ENCODE measurements at regions not wholly inside any gene's neighbourhood (a gene's known extent, or its start where the extent isn't known, plus 50 kb on each side); places are given as distances from the start of the nearest gene placed in this dataset.

- Histone ChIP-seq H3K9me3 (no peaks in the 10 kb centered on the region), H3K4me1 (no peaks in the 10 kb centered on the region), H3K36me3 (ENCODE audit: control insufficient read depth, insufficient read depth, low read length) (no peaks in the 10 kb centered on the region), H3K4me3 (ENCODE audit: low read depth, low read length) (no peak overlapping the region), H3K27me3 (replicated peaks; ENCODE audit: control insufficient read depth, insufficient read depth, low read length) (no peaks in the 10 kb centered on the region)
- H3K36me3 Mint-ChIP-seq (ENCODE audit: insufficient read depth, unreplicated experiment): no peaks in the 10 kb centered on the region
- peaks cover 2% of the 10 kb centered on the region for H3K4me1 Mint-ChIP-seq (ENCODE audit: low read depth, unreplicated experiment)
- no peak overlapping the region for H3K27ac Mint-ChIP-seq (ENCODE audit: unreplicated experiment)
- intact Hi-C loops (cut with micrococcal nuclease; ENCODE audit: unreplicated experiment): no loop called here
- no peaks in the 10 kb centered on the region for H3K27me3 Mint-ChIP-seq (ENCODE audit: insufficient read depth, unreplicated experiment)
- H3K9me3 Mint-ChIP-seq (ENCODE audit: unreplicated experiment): no peaks in the 10 kb centered on the region
- no peak for DNase-seq
- CTCF ChIA-PET: no interaction called here
- POLR2A ChIA-PET: no interaction called here
- H3K4me3 Mint-ChIP-seq (ENCODE audit: unreplicated experiment): no peak overlapping the region
- no TSS peak for BruUV-seq (replicated peaks)
- TF ChIP-seq CTCF (IDR thresholded peaks at IDR 0.05; ENCODE audit: insufficient read depth in 1 of 2, low read depth in 1 of 2, low read length in 1 of 2, severe bottlenecking in 1 of 2, unreplicated experiment in 1 of 2): no peak
Observed at GRCh38 chr3:5036858-5037257, 57.6 kb downstream of the BHLHE40 start.

GRCh38 chr3:5039585-5039984 is 60.3 kb downstream of the BHLHE40 start:
- intact Hi-C loops (cut with micrococcal nuclease; ENCODE audit: unreplicated experiment): no loop called here
- no peaks in the 10 kb centered on the region for H3K9me3 Mint-ChIP-seq (ENCODE audit: unreplicated experiment)
- no peaks in the 10 kb centered on the region for H3K4me1 Mint-ChIP-seq (ENCODE audit: low read depth, unreplicated experiment)
- Histone ChIP-seq H3K4me1 (no peaks in the 10 kb centered on the region), H3K4me3 (ENCODE audit: low read depth, low read length) (no peak overlapping the region), H3K27me3 (replicated peaks; ENCODE audit: control insufficient read depth, insufficient read depth, low read length) (no peaks in the 10 kb centered on the region), H3K9me3 (no peaks in the 10 kb centered on the region), H3K36me3 (ENCODE audit: control insufficient read depth, insufficient read depth, low read length) (no peaks in the 10 kb centered on the region)
- TF ChIP-seq CTCF (IDR thresholded peaks at IDR 0.05; ENCODE audit: insufficient read depth in 1 of 2, low read depth in 1 of 2, low read length in 1 of 2, severe bottlenecking in 1 of 2, unreplicated experiment in 1 of 2): no peak
- no peak for DNase-seq
- POLR2A ChIA-PET: interaction anchor here (0.6 kb wide), 1 partner anchor 305 kb away, joined by 3 read pairs; no protein-coding TSS in a partner anchor
- H3K27ac Mint-ChIP-seq (ENCODE audit: unreplicated experiment): no peak overlapping the region
- no TSS peak for BruUV-seq (replicated peaks)
- H3K36me3 Mint-ChIP-seq (ENCODE audit: insufficient read depth, unreplicated experiment): no peaks in the 10 kb centered on the region
- no peaks in the 10 kb centered on the region for H3K27me3 Mint-ChIP-seq (ENCODE audit: insufficient read depth, unreplicated experiment)
- H3K4me3 Mint-ChIP-seq (ENCODE audit: unreplicated experiment): no peak overlapping the region
- CTCF ChIA-PET: no interaction called here

- H3K36me3 ChIP-seq (ENCODE audit: control insufficient read depth, insufficient read depth, low read length): no peaks in the 10 kb centered on the region
- no TSS peak for BruUV-seq (replicated peaks)
- H3K9me3 Mint-ChIP-seq (ENCODE audit: unreplicated experiment): no peaks in the 10 kb centered on the region
- no peak overlapping the region for H3K4me3 ChIP-seq (ENCODE audit: low read depth, low read length)
- CTCF ChIA-PET: no interaction called here
- POLR2A ChIA-PET: no interaction called here
- H3K27me3 ChIP-seq (replicated peaks; ENCODE audit: control insufficient read depth, insufficient read depth, low read length): no peaks in the 10 kb centered on the region
- no peaks in the 10 kb centered on the region for H3K9me3 ChIP-seq
- no peak for DNase-seq
- H3K36me3 Mint-ChIP-seq (ENCODE audit: insufficient read depth, unreplicated experiment): no peaks in the 10 kb centered on the region
- intact Hi-C loops (cut with micrococcal nuclease; ENCODE audit: unreplicated experiment): no loop called here
- no peaks in the 10 kb centered on the region for H3K27me3 Mint-ChIP-seq (ENCODE audit: insufficient read depth, unreplicated experiment)
- H3K4me3 Mint-ChIP-seq (ENCODE audit: unreplicated experiment): no peak overlapping the region
- H3K27ac Mint-ChIP-seq (ENCODE audit: unreplicated experiment): no peak overlapping the region
- no peaks in the 10 kb centered on the region for H3K4me1 Mint-ChIP-seq (ENCODE audit: low read depth, unreplicated experiment)
- H3K4me1 ChIP-seq: no peaks in the 10 kb centered on the region
- no peak for TF ChIP-seq CTCF (IDR thresholded peaks at IDR 0.05; ENCODE audit: insufficient read depth in 1 of 2, low read depth in 1 of 2, low read length in 1 of 2, severe bottlenecking in 1 of 2, unreplicated experiment in 1 of 2)
Observed at GRCh38 chr3:5041315-5041714, 62.1 kb downstream of the BHLHE40 start.

Data from Caco-2 (cell line).